ENCODE measurements at regions not wholly inside any gene's neighbourhood (a gene's known extent, or its start where the extent isn't known, plus 50 kb on each side); places are given as distances from the start of the nearest gene placed in this dataset.

DNA sequence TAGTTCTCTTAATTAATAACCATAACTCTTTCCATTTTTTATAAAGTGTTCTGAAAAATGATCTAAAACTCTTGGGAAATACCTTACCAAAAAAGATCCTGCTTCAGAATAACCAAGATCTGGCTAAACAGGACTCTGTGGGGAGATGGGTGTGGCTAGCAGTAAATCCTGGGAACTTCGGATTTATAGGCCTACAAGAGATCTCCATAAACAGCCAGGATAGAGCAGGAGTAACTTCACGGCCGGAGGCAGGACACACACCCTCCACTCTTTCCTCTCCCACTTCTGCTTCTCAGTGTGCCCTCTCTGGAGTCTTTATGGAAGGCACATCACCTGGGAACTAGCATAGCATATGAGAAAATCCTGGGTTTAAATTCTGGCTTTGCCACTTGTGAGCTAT lies 309.4 kb upstream of the SOX2 start:
- TF ChIP-seq, protein P1, sequence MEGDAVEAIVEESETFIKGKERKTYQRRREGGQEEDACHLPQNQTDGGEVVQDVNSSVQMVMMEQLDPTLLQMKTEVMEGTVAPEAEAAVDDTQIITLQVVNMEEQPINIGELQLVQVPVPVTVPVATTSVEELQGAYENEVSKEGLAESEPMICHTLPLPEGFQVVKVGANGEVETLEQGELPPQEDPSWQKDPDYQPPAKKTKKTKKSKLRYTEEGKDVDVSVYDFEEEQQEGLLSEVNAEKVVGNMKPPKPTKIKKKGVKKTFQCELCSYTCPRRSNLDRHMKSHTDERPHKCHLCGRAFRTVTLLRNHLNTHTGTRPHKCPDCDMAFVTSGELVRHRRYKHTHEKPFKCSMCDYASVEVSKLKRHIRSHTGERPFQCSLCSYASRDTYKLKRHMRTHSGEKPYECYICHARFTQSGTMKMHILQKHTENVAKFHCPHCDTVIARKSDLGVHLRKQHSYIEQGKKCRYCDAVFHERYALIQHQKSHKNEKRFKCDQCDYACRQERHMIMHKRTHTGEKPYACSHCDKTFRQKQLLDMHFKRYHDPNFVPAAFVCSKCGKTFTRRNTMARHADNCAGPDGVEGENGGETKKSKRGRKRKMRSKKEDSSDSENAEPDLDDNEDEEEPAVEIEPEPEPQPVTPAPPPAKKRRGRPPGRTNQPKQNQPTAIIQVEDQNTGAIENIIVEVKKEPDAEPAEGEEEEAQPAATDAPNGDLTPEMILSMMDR (conservative IDR thresholded peaks at IDR 0.05; ENCODE audit: low read depth, low read length), result no peak
- no peak for TF ChIP-seq EZH2 (IDR thresholded peaks at IDR 0.05; ENCODE audit: borderline replicate concordance, low read depth, low read length, poor library complexity, severe bottlenecking)

Measured in A673 (cell line).